Hematopoietic multipotent progenitor cell treated with erythropoietin and hydrocortisone succinate and interleukin-3 and kit ligand, for 15 days (in vitro differentiated cells): ENCODE measurements at regions not wholly inside any gene's neighbourhood (a gene's known extent, or its start where the extent isn't known, plus 50 kb on each side); places are given as distances from the start of the nearest gene placed in this dataset.

Experiments used
- DNase-seq: peaks from one replicate; pipeline ENCODE4 v3.0.0-alpha.2; 2015; ENCODE audit warnings: low spot score

DNA sequence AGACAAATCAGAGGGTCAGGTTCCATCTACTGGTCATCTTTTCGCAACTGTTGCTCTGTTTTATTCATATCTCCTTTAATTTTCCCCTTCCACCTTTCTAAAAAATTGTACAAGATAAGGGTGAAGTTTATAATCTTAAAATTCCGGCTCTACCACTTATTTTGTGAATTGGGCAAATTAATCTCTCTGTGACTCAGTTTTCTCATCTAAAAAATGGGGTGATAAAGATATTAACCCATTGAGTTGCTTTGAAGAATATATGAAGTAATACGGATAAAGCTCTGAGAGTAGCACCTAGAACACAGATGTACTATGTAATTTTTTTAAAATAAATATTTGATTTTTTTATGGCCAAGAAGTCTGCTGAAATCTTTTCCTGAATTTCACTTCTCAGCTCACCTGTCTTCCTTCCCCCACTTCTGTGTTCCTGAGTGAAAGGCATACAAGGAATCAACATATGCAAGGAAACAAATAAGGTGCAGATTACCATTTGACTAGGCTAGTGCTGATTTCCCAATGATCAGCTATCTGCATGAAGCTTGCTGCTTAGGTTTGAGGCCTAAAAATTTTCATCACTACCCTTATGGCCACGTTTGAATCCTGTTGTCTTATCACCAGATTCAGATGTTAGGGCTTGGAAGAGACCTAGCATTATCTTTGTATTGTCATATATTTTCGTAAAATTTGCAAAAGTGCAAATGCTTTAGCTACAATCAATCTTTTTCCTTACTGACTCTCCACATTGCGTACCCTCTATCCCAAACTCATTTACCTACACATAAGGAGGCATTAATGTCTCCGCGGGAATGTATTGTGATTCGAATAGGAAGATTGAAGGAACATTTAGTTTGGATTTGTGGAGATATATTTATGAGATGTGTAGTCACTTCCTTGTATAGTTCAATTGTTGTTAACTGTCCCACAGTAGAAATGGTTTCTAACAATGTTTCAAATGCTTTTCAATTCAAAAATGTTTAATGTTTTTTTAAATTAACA lies 718.3 kb upstream of the PTBP2 start:
- no peak for DNase-seq

DNA sequence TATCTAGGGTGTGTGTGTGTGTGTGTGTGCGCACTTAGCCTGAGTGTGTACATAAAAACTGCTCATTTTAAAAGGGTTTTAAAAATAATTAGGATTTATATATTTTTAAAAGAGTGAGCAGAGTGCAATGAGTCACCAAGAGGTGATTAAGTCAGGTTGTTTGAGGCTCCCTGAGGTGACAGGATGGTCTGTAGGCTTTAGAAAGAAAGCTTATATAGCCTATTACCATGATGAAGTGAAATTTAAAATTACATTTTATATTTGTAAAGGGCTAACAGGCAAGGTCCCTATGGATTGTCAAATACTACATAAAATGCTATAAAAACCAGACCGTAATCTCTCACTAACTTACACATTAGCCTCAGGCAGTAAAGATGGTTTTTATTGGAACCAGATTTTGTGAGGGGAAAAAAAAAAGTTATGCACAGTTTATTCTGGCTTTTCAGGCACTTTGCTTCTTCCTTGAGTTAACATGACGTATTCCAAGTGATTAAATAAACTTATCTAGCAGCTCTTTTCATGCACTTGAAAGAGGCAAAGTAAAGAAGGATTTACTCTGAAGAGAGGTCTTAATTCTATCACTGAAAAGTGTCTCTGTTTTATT lies 711.7 kb upstream of the PTBP2 start:
- no peak for DNase-seq

DNA sequence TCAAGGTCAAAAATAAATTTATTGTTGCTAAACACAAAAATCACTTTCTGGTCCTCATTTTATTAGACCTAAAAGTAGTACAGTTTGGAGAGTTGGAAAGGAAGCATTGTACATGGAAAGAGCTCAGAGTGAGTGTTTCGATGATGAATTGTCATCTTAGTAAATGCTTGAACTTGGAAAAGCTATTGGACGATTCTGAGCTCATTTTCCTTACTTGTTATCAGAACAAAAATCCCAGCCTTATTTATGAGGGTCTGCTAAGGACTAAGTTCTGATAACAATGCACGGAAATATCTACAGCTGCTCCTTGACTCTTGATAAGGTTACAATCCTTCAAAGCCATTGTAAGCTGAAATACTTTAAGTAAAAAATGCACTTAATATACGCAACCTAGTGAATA lies 710.0 kb upstream of the PTBP2 start:
- no peak for DNase-seq

DNA sequence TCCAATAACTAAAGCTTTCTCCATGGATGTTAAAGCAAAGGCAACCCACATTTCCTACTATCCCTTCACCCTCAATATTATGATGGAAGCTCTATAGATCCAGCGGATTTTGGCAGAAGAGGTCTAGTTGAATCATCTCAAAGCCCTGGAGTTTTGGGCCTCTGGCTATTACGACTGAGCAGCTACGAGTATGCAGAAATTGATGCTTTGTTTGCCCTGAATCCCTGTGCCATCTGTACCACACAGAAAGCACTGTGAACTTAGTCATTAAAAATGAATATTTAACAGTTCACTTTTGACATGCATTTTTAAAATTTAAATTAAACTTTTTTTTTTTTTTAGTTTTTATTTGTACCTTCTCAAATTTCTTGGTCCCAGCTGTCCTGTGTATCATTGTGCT lies 705.4 kb upstream of the PTBP2 start:
- DNase-seq, result no peak

DNA sequence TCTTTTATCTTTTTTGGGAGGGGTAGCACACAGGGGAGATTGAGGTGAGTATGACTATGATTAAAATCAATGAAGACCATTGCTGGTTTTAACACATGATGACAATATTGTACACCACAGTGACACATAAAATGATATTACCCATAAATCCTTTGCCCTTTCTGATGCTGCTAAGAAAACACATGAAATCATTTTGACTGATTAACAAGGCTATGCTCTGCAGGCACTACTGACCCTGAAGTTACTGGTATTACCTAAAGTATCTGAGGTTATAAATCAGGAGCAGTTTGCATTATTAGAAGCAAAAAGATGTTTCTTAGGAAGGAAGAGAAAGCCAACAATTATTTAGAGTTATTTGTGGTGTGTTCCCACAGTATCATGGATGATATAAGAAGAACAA lies 701.2 kb upstream of the PTBP2 start:
- no peak for DNase-seq

DNA sequence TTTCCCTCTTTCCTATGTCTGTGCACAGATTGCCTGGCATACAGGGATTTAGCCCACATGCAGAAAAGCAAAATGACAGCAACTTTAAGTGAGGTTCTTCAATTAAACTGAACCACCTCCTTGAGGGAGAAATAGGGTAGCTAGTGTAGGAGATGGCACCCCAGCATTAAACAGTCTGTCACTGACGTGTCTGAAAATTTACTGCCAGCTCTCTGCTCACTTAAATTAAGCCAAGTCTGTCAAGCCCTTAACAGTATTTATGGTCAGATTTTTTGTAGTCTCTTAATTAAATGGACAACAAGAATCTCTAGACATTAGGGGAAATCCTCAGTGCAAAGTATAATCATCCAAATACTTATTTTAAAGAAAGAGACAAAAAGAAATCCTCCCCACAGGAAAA lies 696.5 kb upstream of the PTBP2 start:
- no peak for DNase-seq

DNA sequence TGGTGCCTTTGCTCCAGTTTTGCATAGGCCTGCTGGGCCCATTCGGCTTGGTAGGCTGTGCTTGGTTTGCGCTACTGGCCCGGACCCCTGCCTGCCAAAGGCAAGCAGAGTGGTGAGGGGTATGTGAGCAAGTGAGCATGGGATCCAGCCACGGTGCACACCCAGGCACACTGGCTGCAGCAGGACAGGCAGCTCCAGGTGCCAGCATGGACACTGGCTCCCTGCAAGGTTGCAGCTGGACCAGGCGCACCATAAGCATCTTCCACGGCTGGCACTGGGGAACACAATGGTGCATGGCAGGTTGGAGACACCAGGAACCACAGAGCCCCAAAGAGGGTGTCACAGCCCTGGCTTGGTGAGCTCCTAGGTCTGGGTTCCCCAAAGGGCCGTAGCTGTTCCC lies 693.5 kb upstream of the PTBP2 start:
- no peak for DNase-seq

DNA sequence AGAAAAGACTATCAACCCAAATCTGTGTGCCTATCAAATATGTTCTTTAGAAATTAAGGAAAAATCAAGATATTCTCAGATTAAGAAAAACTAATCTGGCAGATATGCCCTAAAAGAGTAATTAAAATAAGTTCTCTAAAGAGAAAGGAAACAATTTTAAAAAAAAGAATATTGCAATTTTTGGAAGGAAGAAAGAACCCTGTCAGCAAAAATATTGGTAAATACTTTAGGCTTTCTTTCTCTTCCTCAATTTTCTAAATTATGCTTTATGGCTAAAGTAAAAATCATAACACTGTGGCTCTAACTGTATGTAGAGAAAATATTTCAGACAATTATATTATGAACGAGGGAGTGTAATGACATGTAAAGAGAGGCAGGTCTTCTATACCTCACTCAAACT lies 691.3 kb upstream of the PTBP2 start:
- DNase-seq, result no peak

DNA sequence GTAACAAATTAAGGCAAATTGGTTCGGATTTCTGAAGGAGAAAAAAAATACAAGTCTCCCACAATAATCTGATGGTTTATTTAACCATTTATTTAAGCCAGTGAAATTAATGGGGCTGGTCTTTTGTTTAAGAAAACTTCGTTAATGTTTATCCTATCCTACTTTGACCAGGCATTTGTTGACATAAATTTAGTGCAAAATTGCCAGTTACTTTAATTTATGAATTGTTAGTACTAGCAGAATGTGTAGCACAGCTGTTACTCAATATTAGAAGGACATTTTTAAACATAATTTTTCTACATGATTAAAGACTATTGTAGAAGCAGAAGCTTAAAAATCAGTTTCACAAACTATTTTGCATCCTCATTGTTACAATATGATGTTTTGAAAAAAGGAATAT lies 687.6 kb upstream of the PTBP2 start:
- no peak for DNase-seq

DNA sequence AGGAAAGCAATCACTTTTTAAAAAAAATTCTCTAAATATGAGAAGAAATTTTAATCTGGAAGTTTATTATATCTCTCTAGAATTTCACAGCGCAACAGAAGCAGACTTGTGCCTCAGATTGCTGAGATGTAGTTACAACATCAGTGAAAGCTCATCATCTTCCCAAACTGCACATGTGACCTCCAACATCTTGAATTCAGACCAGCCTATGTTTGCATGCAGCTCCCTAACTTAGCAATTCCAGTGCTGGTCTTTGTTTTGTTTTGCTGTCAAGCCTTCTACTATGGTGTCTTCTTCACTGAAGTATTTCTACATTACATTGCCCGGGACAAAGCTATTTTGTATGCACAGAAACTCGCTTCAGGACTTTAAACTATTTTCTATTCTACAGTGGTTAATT lies 684.8 kb upstream of the PTBP2 start:
- no peak for DNase-seq

DNA sequence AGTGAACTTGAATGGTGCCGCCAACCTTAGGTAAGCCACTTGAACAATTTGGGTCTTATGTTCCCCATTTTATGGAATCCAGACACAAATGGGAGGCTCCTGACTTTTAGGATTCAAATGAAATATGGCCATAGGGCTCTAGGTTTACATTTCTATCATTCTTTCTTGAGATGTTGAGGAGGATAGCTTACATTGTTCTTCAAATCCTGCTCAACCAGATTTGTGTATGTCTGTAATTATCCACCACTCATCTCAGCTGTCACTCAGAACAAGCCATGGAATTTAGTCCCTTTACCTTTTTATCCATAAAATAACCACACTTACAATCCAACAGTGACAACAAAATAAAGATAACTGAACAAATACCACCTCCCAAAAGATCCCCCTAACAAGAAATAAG lies 682.9 kb upstream of the PTBP2 start:
- no peak for DNase-seq

DNA sequence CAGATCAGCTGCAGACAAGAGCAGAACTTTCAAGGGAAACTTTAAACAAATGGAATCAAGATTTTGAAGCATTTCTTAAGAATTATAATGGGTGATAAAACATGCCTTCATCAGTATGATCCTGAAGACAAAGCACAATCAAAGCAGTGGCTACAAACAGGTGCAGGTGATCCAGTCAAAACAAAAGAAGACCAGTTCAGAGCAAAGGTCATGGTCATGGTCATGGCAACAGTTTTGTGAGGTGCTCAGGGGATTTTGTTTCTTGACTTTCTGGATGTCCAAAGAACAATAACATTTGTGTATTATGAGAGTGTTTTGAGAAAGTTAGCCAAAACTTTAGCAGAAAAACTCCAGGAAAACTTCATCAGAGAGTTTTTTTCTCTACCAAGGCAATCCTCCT lies 681.7 kb upstream of the PTBP2 start:
- no peak for DNase-seq

DNA sequence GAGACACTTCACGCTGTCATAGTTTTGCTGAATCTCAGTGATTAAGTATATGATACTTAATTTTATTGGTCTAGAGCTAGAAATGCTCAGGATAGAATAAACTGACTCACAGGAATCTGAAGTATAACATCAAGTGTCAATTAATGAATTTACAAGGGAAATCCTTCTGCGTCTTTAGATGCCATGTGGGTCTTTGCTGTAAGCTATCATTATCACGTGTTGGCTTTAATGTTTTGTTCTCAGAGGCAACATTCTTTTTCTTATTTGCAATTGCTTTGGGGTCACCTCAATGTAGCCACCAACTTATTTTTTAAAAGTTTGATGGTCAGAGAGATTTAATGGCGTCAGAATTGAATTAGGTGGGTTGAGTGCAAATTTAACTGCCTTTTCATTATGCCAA lies 680.1 kb upstream of the PTBP2 start:
- no peak for DNase-seq

DNA sequence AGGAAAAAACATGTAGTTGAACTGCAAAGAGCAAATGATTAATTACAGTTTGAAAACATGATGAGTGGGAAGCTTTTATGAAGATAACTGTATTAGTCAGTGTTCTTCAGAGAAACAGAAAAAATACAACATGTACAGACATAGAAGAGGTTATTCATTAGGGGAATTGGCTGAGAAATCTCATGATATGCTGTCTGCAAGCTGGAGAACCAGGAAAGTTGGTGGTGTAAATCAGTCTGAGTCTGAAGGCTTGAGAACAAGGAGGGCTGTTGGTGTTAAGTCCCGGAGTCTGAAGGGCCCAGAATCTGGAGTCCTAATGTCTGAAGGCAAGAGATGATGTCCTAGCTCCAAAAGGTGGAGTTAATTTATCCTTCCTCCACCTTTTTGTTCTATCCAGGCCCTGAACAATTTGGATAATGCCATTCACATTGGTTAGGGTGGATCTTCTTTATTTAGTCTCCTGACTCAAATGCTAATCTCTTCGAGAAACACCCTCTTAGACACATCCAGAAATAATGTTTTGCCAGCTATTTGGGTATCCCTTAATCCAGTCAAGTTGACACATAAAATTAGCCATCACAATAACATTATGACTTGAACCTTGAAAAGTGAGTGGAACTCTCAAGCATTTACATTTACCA lies 672.9 kb upstream of the PTBP2 start:
- no peak for DNase-seq

DNA sequence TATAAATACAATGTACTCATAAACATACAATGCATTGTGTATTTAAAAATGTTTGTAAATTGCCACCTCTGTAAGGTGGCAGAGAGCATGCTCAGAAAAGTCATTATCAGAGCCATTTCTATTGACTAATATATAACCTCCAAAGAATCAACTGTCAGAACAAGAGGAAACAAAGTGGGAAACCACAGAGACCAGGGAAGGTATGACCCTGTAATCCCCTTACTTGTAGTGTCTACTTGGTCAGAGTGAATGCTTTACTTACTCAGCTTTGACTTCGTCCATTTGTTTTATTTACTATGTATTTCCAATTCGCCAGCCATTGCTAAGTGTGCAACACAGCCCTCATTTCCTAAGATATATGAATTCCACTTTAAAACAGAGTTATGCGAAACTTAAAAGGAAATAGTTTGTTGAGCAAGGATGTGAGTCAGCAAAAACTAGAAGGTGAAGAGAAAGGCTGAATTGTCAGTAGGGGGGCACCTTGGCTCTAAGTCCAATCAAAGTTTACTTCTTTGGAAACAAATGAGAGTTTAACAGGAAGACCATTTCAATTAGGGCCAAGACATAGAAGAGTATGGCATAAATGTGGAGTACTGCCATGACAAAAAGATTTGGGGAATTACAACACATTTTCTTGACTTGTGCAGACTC lies 671.7 kb upstream of the PTBP2 start:
- DNase-seq, result no peak

DNA sequence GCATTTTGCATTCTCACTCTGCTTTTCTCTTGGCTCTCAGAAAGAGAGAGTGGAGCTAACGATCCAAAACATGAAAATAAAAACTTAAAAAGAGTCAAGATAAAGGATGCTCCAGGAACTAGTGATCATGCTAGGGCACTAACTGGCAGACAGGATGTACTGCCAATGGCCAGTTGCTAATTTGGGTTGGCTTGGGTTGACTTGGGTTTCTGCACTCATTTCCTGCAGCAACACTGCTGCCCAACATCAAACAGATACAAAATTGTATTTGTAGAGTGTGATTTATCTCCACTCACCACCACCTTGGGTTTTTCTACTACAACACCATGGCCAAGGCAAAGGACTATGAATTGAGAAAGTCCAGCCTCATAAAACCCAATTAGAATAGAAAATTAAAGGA lies 662.3 kb upstream of the PTBP2 start:
- DNase-seq, result no peak

DNA sequence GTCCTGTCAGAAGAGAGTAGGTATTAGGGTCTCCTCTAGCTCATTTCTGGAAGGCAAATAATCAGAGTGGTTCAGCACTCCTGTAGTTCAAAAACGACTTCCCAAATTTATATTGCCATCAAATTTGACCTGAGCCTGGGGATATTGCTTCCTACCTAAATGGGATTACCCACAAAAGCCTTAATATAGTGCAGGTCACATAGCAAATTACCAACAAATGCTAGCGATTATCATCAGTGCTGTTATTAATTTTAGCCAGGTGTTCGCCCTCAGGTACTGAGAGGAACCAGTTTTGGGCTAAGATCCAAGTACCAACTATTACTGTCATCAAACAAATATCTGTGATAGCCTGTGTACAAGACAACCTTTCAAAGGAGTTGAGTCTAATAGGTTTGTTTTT lies 661.8 kb upstream of the PTBP2 start:
- DNase-seq, result no peak

DNA sequence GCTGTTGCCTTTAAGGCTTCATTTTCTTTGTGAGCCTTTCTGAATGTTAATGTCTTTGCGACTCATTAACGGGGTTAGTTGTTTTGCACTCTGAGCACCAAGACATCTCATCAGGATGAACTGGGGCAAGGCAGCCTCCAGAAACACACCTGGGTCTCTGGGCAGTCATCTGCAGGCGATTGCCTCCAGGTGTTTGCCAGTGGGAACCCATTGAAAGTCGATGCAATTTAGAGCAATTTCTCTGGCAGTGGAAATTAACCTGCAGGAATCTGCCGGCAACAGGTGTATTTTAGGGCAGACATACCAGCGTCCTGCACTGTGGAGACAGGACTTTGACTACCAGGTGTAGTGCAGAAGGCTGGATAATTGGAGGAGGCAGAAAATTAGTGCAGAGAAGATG lies 661.0 kb upstream of the PTBP2 start:
- no peak for DNase-seq

DNA sequence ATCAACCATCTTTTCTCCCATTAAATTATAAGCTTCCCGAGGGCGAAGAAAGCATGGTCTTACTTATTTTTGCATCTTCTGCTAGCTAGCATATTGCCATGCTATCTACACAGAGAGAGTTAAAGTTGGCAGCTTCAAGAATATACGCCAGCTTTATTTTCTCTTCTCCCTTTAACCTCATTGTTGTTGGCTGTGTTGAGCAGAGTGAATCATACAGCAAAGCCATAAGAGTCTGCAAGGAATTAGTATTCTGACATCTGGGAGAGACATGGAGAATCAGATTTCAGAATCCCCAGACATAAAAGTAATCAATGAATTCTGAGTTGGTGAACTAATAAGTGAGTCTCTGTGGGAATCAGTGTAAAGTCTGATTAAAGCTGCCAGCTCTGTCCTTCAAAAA lies 649.6 kb upstream of the PTBP2 start:
- DNase-seq, result no peak

DNA sequence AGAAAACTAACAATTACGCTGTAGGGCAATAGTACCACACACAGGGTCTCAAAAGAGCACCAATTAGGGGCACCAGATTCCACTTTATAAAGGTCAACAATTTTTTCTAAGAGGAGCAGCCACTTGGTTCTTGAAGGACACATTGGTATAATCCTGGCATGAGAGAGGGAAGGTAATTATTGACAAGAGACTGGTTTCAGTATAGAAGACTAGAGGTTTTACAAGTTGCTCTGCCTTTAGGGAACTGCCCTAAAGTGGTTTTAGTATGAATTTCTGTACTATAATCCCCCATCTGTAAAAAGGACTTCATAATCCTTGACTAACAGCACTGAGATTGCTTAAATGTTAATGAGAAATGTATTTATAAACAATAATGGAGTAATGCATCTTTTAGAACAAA lies 648.5 kb upstream of the PTBP2 start:
- DNase-seq, result no peak

DNA sequence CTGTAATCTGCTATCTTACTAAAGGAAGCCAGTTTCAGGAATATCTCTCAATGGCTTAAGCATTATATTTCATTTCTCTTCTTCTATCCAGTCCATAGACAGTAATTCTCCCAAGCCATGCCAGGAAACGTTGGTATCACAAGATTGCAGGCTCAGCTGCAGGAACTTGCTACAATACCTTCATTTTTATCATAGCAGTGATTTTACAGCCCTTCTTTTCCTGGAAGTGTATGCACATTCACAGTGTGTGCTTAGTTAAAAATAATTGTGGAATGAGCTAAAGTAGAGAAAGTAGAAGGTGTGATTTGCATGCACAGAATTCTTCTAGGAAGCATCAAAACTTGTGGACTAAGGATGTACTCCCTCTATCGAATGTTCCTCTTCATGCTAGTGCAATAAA lies 647.2 kb upstream of the PTBP2 start:
- DNase-seq, result no peak

DNA sequence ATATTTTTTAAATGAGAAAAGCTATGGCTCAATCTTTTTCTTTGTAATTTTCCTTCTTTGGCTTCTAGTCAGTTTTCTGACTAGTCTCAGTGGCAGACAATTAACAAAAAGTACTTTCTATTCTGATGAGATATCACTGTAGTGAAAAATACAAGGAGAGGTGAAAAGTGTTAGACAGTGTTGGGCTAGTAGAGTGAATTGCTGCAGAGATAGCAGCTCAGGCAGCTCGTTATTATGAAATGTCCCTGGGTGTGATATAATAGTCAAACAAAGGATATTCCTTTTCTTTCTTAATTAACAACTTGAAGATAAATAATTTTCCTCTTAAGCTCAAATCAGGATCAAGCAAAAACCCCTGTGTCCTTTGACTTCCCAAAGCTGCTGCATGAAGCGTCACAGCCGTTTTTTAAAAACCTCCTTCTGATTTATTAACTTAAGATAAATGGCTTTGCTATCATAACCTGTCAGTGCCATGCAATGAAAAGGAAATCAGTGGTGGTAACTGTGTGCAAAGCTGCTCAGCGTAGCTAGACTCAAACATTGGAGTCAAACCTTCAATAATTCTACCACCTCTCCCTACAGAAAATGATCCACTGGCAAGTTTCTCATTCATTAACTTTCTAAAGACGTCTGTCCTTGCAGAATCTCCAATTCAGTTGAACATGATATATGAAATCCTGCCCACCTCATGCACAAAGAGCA lies 646.6 kb upstream of the PTBP2 start:
- DNase-seq, result no peak
